ENCODE measurements at regions not wholly inside any gene's neighbourhood (a gene's known extent, or its start where the extent isn't known, plus 50 kb on each side); places are given as distances from the start of the nearest gene placed in this dataset.
A peak's percentile ranks its signal among the peaks of the same experiment; 100 is the strongest.
"Not testable (repeated sequence)": the region's sequence is repeated elsewhere in the genome, so short reads cannot be mapped to it uniquely, and the experiment has no call there.

- not testable (repeated sequence) for DNase-seq (ENCODE audit: low read depth in 2 of 2)
These were observed 83.0 kb downstream of the POTEC start for GRCh38 chr18:14460364-14460763.

DNA sequence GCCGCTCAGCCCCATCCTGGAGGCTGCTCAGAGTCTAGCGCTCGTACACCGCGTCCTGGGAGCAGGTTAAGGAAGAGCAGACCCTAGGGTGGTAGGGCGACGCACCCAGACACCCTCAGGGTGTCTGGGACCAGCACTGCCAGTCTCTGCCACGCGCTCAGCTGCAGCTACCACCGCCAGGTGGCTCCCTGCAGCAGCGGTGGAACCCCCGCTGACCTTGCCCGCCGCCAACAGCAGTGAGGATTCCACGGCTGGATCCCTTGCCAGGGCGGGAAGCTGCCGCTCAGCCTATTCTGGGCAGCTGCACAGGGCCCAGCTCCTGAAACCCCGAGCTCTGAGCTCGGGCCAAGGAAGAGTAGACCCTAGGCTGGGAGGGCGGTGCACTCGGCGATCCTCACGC is 83.6 kb downstream of the POTEC start:
- not testable (repeated sequence) for DNase-seq (ENCODE audit: low read depth in 2 of 2)

GRCh38 chr18:14458009-14458945 is 85.1 kb downstream of the POTEC start:
- DNase-seq (ENCODE audit: low read depth in 2 of 2): peak; percentile 15 to 40

DNA sequence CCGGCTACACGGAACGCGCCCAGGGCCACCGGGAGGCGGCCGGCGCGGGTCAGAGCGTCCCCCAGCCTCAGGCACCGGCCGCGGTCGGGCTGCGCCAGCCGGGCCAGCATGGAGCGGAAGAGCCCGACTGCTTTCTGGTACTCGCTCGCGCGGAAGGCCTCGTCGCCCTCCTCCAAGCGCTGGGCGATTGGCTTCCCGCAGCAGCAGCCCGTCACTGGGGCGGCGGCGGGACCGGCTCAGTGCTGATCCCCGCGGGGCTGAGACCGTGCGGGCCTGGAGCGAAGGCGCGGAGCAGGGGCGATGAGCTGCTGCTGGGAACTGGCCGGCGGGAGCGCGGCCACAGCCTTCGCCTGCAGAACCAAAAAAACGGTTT is 92.8 kb downstream of the POTEC start:
- not testable (repeated sequence) for DNase-seq (ENCODE audit: low read depth in 2 of 2)

GRCh38 chr18:14449995-14450636 is 93.3 kb downstream of the POTEC start:
- DNase-seq (ENCODE audit: low read depth in 2 of 2): not testable (repeated sequence)

- not testable (repeated sequence) for DNase-seq (ENCODE audit: low read depth in 2 of 2)
These were observed 94.3 kb downstream of the POTEC start for GRCh38 chr18:14449062-14449461.

DNA sequence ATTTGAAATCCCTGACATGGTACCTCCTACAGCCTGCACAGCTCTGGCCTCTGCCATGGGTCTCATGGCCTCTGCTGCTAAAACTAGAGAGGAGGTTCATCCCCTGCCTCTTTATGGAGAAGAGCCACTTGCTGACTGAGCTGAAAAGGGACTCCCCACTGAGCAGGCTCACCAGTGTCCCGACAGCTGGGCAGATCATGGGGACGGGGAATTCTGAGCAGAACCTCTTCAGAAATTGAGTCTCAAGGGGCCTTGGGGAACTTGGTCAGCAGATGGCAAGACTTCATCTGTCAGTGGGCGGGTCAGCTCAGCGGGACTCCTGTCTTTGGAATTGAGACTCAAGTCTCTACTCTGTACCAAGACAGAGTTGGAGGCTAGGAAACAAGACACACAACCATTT is 95.7 kb downstream of the POTEC start:
- DNase-seq (ENCODE audit: low read depth in 2 of 2): not testable (repeated sequence)

DNA sequence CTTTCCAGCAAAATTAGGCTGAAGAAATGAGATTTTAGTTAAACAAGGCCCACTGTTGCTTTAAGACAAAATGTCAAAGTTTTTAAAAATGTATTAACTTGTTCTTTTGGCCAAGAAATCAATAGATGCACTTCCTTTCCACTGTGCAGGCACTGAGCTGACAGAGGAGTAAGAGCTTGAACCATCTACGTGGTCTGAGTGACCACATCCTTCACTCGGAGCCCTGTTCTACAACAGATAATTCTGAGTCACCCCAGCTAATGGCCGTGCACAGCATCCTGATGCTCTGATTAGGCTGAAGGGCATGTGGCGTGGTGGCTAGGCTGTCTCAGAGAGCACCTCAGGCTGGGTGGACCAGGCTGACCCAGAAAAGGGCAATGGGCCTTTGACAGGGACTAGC is 107.9 kb downstream of the POTEC start:
- not testable (repeated sequence) for DNase-seq (ENCODE audit: low read depth in 2 of 2)

DNA sequence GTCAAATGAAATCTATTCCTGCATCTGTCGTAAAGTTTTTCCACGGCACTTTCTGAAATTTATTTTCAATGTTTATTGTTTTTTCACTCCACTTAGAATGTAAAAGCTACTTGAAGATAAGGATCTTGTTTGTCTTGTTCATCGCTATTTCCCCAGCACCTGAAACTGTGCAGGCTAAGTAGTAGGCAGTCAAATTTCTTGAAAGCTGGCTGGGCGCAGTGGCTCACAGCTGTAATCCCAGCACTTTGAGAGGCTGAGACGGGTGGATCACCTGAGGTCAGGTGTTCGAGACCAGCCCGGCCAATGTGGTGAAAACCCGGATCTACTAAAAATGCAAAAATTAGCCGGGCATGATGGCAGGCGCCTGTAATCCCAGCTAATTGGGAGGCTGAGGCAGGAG is 111.0 kb downstream of the POTEC start:
- DNase-seq (ENCODE audit: low read depth in 2 of 2): not testable (repeated sequence)

DNA sequence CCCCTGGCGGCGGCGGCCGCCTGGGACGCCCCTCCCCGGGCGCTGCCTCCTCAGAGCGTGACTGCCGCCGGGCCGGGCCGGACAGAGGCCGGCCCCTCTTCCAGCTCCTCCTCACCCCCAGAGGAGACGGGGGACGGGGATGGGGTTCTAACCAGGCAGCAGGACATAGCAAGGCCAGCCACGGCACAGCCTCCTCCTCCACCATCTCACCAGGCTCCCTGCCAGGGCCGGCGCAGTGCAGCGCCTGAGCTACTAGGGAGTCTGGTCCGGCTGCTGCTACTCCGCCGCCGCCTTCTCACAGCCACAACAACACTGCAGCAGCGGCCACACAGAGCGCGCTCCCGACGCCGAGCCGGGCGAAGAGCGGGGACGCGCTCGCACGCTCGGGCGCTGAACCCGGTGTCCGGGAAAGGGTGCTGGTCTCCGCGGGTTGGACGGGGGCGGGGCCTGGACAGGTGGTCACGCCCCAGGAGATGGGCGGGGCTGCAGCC is 112.3 kb downstream of the POTEC start:
- peak in 1 of 2 donors; percentile 22 for DNase-seq (ENCODE audit: low read depth in 2 of 2)

GRCh38 chr18:14415806-14416205 is 127.6 kb downstream of the POTEC start:
- not testable (repeated sequence) for DNase-seq (ENCODE audit: low read depth in 2 of 2)

DNA sequence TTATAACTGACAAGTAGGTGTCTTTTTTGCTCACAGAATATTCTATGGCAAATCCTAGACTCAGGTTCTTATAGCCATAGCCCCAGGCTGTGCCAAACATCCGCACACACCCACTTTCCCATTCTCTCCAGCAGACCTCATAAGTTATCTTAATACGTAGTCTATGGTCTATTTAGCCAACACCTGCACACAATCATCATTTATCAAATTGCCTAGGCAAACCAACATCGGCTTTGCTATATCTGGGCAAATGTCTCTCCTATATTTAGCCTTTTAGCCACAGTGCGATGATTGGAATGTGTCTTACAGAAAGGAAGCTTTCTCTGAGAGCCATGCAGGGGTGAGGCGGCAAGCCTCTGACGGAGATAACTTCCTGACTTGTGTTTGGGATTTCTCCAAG is 128.0 kb downstream of the POTEC start:
- not testable (repeated sequence) for DNase-seq (ENCODE audit: low read depth in 2 of 2)

GRCh38 chr18:14395533-14395932 is 147.9 kb downstream of the POTEC start:
- DNase-seq (ENCODE audit: low read depth in 2 of 2): not testable (repeated sequence)

GRCh38 chr18:14393563-14394103 is 149.8 kb downstream of the POTEC start:
- DNase-seq (ENCODE audit: low read depth in 2 of 2): not testable (repeated sequence)

- DNase-seq (ENCODE audit: low read depth in 2 of 2): not testable (repeated sequence)
These were observed 150.8 kb downstream of the POTEC start for GRCh38 chr18:14392604-14393003.

DNA sequence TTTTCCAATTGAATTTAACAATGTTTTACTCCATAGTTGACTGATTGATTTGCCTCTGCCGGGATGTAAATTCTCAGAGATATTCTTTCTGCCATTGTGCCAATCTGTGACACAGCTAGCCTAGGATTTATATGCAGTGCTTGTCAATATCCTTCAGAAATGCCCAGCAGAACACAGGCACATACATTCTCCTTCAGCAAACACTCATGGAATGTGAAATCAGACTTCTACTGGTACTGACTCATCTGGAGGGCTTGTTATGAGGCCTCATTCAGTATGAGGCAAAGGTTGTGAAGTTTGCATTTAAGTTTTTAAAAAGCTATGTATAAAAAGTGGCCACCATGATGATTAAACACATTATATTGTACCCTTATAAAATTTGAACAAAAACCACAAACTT is 158.4 kb downstream of the POTEC start:
- DNase-seq (ENCODE audit: low read depth in 2 of 2): not testable (repeated sequence)

- not testable (repeated sequence) for DNase-seq (ENCODE audit: low read depth in 2 of 2)
These were observed 160.7 kb downstream of the POTEC start for GRCh38 chr18:14382666-14383065.

- DNase-seq (ENCODE audit: low read depth in 2 of 2): not testable (repeated sequence)
These were observed 163.9 kb downstream of the POTEC start for GRCh38 chr18:14379489-14379888.

- DNase-seq (ENCODE audit: low read depth in 2 of 2): not testable (repeated sequence)
These were observed 165.0 kb downstream of the POTEC start for GRCh38 chr18:14378376-14378775.

DNA sequence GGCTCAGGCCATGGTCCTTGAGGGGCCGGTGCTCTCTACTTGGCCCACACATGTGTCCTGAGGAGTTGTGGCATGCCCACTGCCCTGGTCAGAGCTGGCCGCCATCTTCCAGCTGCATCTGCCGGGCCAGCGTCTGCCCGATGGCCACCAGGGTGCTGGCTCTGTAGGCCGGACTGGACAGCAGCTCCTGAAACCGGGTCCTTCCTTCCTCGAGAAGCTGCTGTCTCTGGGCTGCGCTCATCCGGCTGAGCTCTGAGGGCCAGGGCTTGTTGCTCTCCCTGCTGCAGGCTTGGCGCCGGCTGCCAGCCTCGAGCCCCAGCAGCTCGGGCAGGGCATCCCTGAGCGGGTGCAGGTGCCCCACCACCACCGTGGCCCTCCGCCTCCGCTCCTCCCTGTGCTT is 182.1 kb downstream of the POTEC start:
- not testable (repeated sequence) for DNase-seq (ENCODE audit: low read depth in 2 of 2)

DNA sequence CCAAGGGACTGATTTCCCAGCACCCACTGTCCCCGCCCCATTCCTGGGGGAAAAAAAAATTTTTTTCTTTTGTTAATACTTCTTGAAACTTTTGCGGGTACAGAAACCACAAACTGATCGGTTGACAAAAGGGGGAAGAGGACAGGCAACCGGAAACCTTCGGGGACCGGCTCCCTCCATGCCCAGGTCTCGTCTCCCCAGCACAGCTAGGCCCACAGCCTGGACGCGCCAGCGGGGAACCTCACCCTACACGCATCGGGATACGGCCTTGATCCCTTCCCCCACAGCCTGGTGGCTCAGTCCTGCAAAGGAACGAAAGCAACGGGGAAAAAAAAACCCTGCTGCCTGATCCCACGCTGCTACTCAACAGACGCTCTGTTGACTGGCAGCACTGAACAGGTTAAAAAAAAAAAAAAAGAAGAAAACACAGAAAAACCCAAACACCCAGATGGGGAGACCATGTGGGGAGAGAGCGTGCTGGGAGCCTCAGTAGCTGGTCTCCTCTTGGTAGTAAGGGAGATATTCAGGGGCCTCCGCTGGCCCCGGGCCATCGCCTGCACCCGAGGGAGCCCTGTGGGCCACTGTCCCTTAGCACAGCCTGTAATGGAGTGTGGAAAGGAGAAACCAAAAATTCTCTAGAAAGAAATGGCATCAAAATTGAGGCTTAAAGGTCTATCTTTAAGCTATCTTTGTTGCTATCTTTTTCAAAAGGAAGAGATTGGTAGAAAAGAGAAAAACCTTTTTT is 185.7 kb downstream of the POTEC start:
- DNase-seq (ENCODE audit: low read depth in 2 of 2): not testable (repeated sequence)

- DNase-seq (ENCODE audit: low read depth in 2 of 2): not testable (repeated sequence)
These were observed 201.2 kb downstream of the POTEC start for GRCh38 chr18:14342170-14342569.

Measured in stimulated activated CD4-positive, alpha-beta T cell treated with anti-CD3 and anti-CD28 coated beads, Interleukin-1b, Interleukin-23, amount 100 ng/mL, for 1 hour (primary cell).